GM18498 (cell line): ENCODE measurements at regions not wholly inside any gene's neighbourhood (a gene's known extent, or its start where the extent isn't known, plus 50 kb on each side); places are given as distances from the start of the nearest gene placed in this dataset.
"Not testable (repeated sequence)": the region's sequence is repeated elsewhere in the genome, so short reads cannot be mapped to it uniquely, and the experiment has no call there.

Experiments used
- ATAC-seq: cut with Tn5 transposase; IDR thresholded peaks from one replicate; pipeline ENCODE4 v1.9.1; 2021; ENCODE audit warnings: mild to moderate bottlenecking, moderate library complexity; ENCODE audit not compliant: unreplicated experiment

GRCh38 chr17:53765609-53766008 lies 57.1 kb upstream of the KIF2B start:
- no peak for ATAC-seq

DNA sequence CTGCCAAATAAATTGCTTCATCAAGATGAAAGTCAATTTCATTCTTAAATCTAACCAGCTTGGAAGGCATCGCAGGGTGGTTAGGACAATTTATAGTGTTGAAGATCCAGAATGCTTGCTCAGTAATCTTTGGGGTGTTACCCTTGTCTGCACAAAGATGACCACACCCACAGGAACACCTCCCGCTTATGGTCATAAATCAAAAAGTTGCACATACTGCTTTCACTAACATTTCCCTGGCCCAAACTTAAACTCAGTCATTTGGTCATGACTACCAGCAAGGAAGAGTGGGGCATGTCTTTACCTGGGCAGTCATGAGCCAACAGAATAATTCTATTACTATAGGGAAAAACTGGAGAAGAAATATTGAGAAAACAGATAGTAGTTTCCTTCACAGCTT lies 57.6 kb upstream of the KIF2B start:
- ATAC-seq = no peak

DNA sequence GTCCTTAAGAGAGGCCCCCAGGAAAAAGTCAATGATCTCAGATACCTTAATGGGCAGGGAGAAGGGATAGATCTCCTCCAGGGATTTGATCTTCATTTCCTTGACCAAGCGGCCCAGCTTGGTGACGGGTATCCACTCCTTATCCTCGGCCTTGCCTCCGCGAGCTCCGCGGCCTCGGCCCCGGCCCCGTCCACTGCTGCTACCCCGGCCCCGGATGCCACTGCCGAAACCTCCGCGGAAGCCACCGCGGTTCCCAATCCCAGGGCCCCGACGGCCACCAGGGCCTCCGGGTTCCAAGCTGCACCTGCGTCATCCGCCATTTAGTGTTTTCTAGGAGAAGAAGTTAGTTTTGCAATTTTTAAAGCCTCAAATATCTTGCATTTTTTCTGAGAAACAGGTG lies 65.2 kb upstream of the KIF2B start:
- no peak for ATAC-seq

- ATAC-seq = not testable (repeated sequence)
These were observed 65.6 kb upstream of the KIF2B start for GRCh38 chr17:53757116-53757515.

DNA sequence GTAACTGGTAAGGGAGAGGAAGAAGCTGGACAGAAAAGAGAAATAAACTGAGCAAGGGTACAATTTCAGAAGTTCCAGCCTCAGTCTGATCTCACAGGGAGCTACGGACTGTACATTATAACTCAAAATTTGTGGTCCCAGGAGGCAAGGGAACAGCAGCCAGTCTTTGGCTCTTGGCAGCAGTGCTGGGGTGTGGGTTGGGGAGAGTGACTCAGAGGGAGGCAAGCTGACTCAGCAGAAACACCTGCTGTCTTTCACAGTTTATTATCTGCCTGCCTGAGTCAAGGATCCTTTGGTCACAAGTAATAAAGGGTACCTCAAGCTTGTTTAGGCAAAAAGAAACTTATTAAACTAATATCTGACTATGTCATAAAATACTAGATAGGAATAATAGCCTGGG lies 73.5 kb upstream of the KIF2B start:
- ATAC-seq = no peak

DNA sequence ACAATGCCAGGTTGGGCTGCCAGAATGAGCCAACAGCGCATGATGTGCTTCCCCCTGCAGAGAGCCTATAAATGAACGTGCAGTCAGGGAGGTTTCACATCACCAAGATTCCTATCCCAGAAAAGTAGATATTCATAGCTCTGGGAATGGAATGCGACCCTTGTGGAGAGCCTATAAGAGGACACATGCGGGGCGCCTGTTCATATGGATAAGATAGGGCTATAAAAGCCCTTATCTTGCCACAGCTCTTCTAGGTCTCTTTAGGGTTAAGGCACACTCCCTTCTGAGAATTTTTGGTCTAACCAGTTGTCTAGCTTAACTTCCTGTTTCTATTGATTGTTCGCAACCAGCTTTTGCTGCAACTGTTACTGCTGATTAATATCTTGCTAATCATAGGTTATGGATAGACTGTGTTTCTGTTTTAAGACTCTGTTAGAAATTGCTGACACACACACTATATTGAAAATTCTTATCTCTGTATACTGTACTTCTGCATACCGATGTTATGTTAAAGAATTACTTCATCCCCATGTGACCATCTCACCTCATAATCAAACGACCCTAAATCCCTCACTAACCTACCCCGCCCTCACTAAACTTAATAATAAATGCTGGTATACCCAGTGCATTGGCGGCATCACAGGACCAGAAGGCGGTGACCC lies 74.4 kb upstream of the KIF2B start:
- not testable (repeated sequence) for ATAC-seq

- no peak for ATAC-seq
These were observed 82.4 kb upstream of the KIF2B start for GRCh38 chr17:53740312-53740711.

DNA sequence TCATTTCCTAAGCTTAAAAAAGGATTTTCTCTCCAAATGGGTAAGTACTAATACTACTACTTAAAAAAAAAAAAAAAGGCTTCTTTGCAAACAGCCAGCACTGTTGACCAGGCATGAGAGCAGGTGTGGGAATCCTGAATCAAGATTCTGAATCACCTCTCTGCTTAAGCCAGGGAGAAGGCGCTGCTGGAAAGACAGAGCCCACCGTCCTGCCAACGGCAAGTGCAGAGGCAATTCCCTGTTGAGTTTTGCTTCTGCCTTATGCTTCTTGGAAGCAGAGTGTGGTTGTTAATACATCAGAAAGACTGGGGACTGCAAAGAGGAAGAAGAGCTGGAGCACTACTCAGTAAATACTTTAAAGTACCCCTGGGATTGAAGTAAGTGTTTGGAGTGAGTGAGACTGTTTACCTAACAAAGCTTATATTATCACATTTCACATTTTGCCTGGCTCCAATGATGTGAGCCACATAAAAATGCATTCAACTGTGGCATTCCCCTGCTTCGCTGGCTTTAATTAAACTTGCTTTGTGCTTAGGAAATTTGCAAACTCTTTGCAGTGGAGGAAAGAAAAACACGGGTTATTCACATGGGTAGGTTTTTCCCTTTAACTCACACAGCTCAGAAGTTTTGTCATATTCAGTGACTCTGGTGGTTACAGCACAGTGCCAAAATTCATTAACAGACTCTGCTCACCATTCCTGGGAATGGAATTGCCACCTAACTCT lies 86.0 kb upstream of the KIF2B start:
- no peak for ATAC-seq

DNA sequence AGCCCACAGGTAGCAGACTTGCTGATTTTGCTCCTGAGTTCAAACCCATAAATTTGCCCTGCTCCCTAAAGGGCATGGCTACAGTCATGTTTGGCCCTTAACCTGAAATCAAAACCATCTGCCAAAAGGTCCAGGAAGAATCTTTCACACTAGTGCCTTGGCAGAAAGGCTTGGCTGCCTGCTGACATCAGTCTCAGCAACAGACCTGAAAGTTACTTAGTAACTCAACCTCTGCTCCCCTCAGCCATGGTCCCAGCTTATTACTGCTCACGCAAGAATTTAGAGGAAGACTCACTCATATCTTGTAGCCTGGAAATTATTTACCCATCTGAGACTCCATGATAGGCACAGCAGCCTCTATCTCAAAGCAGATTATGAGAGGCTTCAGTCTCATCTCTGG lies 98.0 kb upstream of the KIF2B start:
- no peak for ATAC-seq

DNA sequence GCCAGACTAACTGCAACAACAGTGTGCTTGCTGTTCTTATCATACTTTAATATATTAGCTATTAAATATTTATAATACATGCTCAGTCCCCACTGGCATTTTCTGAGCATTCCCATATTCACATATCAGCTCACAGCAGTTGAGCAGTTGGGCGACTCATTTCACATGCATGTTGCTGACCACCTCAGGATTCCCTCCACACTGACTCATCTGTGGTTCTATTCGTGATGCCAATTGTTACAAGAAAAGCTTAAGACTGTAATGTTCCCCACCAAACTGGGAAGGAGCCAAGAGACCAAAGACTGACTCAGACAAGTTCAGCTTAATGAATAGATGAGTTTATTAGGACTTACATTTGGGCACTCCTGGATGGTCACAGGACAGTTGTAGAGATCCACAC lies 100.3 kb upstream of the KIF2B start:
- no peak for ATAC-seq

- ATAC-seq = no peak
These were observed 101.6 kb upstream of the KIF2B start for GRCh38 chr17:53721101-53721500.

DNA sequence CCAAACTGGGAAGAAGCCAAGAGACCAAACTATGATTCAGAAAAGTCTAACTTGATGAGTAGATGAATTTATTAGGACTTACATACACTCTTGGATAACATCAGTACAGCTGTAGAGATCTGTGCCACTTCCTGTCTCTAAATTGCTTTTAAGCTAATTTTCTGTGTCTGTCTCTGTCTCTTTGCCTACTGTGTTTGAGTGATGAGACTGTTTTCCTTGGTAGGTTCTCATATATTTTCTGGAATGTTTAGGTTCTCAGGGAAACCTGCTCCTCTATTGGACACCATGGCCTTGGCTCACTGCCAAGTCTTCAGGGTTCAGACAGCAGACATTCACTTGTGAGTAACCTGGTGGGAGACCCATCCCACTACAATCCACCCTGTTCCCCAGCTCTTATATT lies 103.5 kb upstream of the KIF2B start:
- ATAC-seq = no peak

DNA sequence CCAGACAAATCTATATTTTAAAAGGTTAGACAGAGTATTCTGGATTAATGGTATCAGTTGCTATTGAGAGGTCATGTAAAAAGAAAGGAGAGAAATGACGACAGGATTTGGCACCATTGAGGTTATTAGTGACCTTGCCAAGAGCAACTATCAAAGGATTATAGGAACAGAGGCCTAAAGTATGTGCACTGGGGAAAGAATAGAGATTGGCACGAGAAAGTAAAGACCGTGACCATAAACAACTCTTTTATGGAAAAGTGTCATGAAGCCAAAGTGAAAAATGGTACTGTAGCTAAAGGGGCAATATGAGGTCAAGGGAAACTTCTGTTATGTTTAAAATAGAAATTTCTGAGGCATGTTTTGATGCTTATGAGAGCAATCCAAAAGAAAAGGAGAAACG lies 115.2 kb upstream of the KIF2B start:
- no peak for ATAC-seq

DNA sequence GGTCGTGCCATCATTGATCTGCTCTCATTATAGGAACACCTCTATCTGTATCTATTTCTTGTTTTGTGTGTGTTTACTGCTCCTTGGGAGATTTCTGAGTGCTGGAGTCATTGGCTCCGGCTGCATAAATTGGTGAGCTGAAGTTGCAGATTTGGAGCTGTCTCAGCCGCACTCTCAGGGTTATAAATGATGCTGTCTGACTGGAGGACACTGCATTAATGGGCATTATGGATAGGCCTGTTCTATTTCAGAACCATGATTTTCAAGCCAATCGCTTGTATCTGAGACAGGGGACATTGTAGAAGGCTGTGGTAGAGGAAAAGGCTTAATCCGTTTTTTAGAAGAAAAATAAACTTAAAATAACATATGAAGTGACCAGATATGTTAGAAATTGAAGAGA lies 126.4 kb upstream of the KIF2B start:
- no peak for ATAC-seq

DNA sequence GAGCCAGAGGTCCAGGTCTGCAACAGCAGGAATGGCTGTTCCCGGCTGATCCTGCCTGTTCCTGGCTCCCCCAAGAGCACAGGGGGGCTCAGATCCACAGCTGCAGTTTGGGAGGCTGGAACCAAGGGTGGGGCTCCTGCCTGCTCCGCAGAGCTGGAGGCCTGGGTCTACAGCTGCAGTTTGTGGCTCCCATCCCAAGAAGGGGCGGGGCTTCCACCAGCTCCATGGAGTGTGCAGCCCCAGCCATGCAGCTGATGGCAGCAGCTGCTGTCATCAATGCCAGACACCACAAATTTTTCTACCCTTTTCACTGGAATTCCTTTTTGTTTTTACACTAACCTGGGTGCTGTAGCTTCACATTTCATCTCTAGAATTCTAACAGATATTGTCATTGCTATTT lies 135.4 kb upstream of the KIF2B start:
- no peak for ATAC-seq

DNA sequence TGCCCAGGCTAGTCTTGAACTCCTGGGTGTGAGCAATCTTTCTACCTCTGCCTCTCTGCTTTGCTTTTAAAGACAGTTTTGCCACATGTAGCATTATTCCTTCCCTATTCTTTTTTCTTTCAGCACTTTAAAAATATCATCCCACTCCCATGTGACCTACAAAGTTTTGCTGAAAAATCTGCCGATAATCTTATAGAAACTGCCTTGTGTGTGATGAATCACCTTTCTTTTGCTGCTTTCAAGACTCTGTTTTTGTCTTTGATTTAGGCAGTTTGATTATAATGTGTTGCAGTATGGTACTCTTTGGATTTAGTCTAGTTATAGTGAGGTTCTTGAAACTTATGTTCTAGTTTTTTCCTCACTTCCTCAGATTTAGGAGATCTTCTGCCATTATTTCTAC lies 142.0 kb upstream of the KIF2B start:
- no peak for ATAC-seq

DNA sequence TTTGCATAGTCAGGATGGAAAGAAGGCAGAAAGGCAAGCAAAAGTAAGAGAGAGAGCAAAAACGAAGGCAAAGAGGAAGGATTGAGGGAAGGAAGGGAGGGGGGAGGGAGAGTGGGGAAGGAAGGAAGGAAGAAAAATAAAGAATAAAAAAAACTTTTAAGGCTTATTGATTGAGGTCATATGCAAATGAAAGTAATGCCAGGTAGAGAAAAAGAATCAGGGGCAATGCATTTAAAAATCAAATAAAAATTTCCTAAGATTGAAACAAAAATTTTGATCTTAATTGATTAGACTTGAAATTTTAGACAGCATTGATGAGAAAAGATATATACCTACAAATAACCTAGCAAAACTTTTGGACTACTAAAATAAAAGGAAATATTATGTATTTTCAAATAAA lies 153.9 kb upstream of the KIF2B start:
- no peak for ATAC-seq

DNA sequence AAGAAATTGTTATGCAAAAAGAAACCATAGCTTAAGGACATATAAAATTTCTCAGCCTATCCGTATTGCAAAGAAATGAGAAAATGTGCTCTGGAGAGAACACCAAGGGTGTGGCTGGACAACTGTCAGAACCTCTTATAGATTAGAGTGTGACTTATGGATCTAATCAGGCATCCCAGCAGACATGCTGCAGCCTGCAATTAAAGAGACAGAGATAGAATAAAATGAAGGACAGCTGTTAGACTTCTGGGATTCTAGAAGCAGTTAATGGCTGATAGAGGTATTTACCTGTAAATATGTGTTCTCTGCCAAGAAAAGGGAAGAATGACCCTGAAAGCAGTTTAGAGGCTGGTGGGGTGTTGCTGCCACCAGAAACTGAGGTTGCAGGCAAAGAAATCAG lies 160.1 kb upstream of the KIF2B start:
- ATAC-seq = no peak

- no peak for ATAC-seq
These were observed 163.5 kb upstream of the KIF2B start for GRCh38 chr17:53659181-53659580.

GRCh38 chr17:53655591-53655990 lies 167.1 kb upstream of the KIF2B start:
- ATAC-seq = no peak

- no peak for ATAC-seq
These were observed 173.5 kb upstream of the KIF2B start for GRCh38 chr17:53649201-53649600.

- ATAC-seq = no peak
These were observed 175.9 kb upstream of the KIF2B start for GRCh38 chr17:53646835-53647234.

GRCh38 chr17:53640808-53641207 lies 181.9 kb upstream of the KIF2B start:
- no peak for ATAC-seq
